ENCODE measurements at regions not wholly inside any gene's neighbourhood (a gene's known extent, or its start where the extent isn't known, plus 50 kb on each side); places are given as distances from the start of the nearest gene placed in this dataset.
A peak's percentile ranks its signal among the peaks of the same experiment; 100 is the strongest.
"Not testable (repeated sequence)": the region's sequence is repeated elsewhere in the genome, so short reads cannot be mapped to it uniquely, and the experiment has no call there.

- Histone ChIP-seq H3K27ac (no peak overlapping the region), H3K9me3 (no peaks in the 10 kb centered on the region), H3K36me3 (no peaks in the 10 kb centered on the region), H3K4me3 (no peak overlapping the region), H3K27me3 (no peaks in the 10 kb centered on the region), H3K9ac (ENCODE audit: low read depth in 2 of 2, low read length in 2 of 2) (no peak overlapping the region), H3K4me1 (no peaks in the 10 kb centered on the region)
- TF ChIP-seq, protein P1, sequence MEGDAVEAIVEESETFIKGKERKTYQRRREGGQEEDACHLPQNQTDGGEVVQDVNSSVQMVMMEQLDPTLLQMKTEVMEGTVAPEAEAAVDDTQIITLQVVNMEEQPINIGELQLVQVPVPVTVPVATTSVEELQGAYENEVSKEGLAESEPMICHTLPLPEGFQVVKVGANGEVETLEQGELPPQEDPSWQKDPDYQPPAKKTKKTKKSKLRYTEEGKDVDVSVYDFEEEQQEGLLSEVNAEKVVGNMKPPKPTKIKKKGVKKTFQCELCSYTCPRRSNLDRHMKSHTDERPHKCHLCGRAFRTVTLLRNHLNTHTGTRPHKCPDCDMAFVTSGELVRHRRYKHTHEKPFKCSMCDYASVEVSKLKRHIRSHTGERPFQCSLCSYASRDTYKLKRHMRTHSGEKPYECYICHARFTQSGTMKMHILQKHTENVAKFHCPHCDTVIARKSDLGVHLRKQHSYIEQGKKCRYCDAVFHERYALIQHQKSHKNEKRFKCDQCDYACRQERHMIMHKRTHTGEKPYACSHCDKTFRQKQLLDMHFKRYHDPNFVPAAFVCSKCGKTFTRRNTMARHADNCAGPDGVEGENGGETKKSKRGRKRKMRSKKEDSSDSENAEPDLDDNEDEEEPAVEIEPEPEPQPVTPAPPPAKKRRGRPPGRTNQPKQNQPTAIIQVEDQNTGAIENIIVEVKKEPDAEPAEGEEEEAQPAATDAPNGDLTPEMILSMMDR (IDR thresholded peaks at IDR 0.05), result no peak
- no peak for DNase-seq
- intact Hi-C loops (cut with DNase I), result no loop called here
Observed at GRCh38 chr16:22692916-22693637, 120.9 kb upstream of the HS3ST2 start.

GRCh38 chr16:22693638-22694340 lies 120.2 kb upstream of the HS3ST2 start:
- H3K9me3 ChIP-seq, result no peaks in the 10 kb centered on the region
- intact Hi-C loops (cut with DNase I), result no loop called here
- no peak overlapping the region for H3K9ac ChIP-seq (ENCODE audit: low read depth in 2 of 2, low read length in 2 of 2)
- no peak overlapping the region for H3K27ac ChIP-seq
- no peak for DNase-seq
- TF ChIP-seq, protein P1 (IDR thresholded peaks at IDR 0.05), result no peak
- no peaks in the 10 kb centered on the region for H3K4me1 ChIP-seq
- no peak overlapping the region for H3K4me3 ChIP-seq
- H3K27me3 ChIP-seq, result no peaks in the 10 kb centered on the region
- H3K36me3 ChIP-seq, result no peaks in the 10 kb centered on the region

DNA sequence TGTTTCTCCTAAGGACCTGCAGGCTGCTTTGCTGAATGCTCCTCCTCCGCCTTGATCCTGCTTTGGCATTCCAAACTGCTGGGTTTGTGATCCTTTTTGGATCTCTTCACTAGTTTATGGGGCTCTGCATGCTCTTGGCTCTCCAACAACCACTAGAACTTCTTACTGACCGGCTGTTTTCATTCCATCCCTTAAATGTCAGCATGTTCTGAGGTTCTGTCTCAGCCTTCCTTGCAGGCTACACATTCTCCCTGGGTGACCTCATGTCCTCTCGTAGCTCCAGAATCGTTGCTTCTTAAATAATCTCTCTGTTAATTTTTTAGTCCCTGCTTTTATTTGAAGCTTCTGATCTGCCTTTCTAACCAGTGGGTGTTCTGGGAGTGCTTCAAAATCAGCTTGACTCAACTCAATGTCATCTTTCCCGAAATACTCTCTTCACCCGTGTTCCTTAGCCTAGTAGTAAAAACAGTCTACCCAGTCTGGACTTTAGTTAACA lies 119.0 kb upstream of the HS3ST2 start:
- no peak overlapping the region for H3K4me3 ChIP-seq
- H3K4me1 ChIP-seq, result no peaks in the 10 kb centered on the region
- H3K9me3 ChIP-seq, result no peaks in the 10 kb centered on the region
- H3K27me3 ChIP-seq, result no peaks in the 10 kb centered on the region
- intact Hi-C loops (cut with DNase I), result no loop called here
- H3K9ac ChIP-seq (ENCODE audit: low read depth in 2 of 2, low read length in 2 of 2), result no peak overlapping the region
- peak; percentile 23 for DNase-seq
- H3K36me3 ChIP-seq, result no peaks in the 10 kb centered on the region
- TF ChIP-seq, protein P1 (IDR thresholded peaks at IDR 0.05), result no peak
- no peak overlapping the region for H3K27ac ChIP-seq

GRCh38 chr16:22695773-22696172 lies 118.2 kb upstream of the HS3ST2 start:
- DNase-seq; H3K4me1 ChIP-seq; H3K36me3 ChIP-seq; H3K9me3 ChIP-seq; H3K27ac ChIP-seq; intact Hi-C loops (cut with DNase I); H3K4me3 ChIP-seq; H3K9ac ChIP-seq (ENCODE audit: low read depth in 2 of 2, low read length in 2 of 2); H3K27me3 ChIP-seq: not testable (repeated sequence)

DNA sequence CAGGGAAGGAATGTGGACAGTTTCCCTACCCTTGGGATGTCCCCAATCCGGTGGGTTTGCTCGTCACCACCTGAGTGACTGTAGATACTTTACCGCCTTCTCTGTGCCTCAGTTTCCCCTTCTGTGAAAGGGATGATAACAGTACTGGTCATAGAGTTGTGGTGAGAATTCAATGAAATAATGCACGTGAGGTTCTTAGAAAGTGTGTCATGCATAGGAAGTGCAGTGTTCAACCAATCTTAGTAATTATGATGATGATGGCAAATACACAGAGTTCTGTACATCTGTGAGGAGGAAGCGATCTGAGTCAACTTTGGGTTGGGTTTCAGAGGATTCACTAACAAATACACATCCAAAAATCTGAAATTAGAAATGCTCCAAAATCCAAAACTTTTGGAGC lies 114.6 kb upstream of the HS3ST2 start:
- no peak overlapping the region for H3K9ac ChIP-seq (ENCODE audit: low read depth in 2 of 2, low read length in 2 of 2)
- TF ChIP-seq, protein P1 (IDR thresholded peaks at IDR 0.05), result no peak
- no peaks in the 10 kb centered on the region for H3K4me1 ChIP-seq
- no peak for DNase-seq
- H3K36me3 ChIP-seq, result no peaks in the 10 kb centered on the region
- intact Hi-C loops (cut with DNase I), result no loop called here
- no peak overlapping the region for H3K4me3 ChIP-seq
- no peaks in the 10 kb centered on the region for H3K9me3 ChIP-seq
- H3K27ac ChIP-seq, result no peak overlapping the region
- H3K27me3 ChIP-seq, result no peaks in the 10 kb centered on the region

GRCh38 chr16:22705799-22706198 lies 108.2 kb upstream of the HS3ST2 start:
- Histone ChIP-seq H3K36me3 (no peaks in the 10 kb centered on the region), H3K4me1 (no peaks in the 10 kb centered on the region), H3K9me3 (no peaks in the 10 kb centered on the region), H3K9ac (ENCODE audit: low read depth in 2 of 2, low read length in 2 of 2) (no peak overlapping the region), H3K4me3 (no peak overlapping the region), H3K27me3 (no peaks in the 10 kb centered on the region), H3K27ac (no peak overlapping the region)
- TF ChIP-seq, protein P1 (IDR thresholded peaks at IDR 0.05), result no peak
- no peak for DNase-seq
- intact Hi-C loops (cut with DNase I), result no loop called here
